ENCODE measurements at regions not wholly inside any gene's neighbourhood (a gene's known extent, or its start where the extent isn't known, plus 50 kb on each side); places are given as distances from the start of the nearest gene placed in this dataset.

- DNase-seq, result no peak
- no peak for TF ChIP-seq POLR2A (IDR thresholded peaks at IDR 0.05)
- no peak for TF ChIP-seq CTCF (IDR thresholded peaks at IDR 0.05)
- WGBS, 2 donors, result 59 to 68% methylated on average over 2 of the region's 2 CpGs
- H3K4me3 ChIP-seq, result no peak overlapping the region
- intact Hi-C loops (cut with DNase I; ENCODE audit: low total_unique reads), result no loop called here
- no peaks in the 10 kb centered on the region for H3K36me3 ChIP-seq (ENCODE audit: low read depth, missing control alignments)
- no peaks in the 10 kb centered on the region for H3K27me3 ChIP-seq
- no peaks in the 10 kb centered on the region for H3K9me3 ChIP-seq
- no peaks in the 10 kb centered on the region for H3K4me1 ChIP-seq
- H3K27ac ChIP-seq, result no peak overlapping the region
Measured at GRCh38 chr5:8954801-8955200, 591.1 kb downstream of the SEMA5A start.

GRCh38 chr5:8956659-8957058 lies 589.2 kb downstream of the SEMA5A start:
- Histone ChIP-seq H3K4me3 (no peak overlapping the region), H3K4me1 (no peaks in the 10 kb centered on the region), H3K27me3 (no peaks in the 10 kb centered on the region), H3K9me3 (no peaks in the 10 kb centered on the region), H3K36me3 (ENCODE audit: low read depth, missing control alignments) (no peaks in the 10 kb centered on the region), H3K27ac (no peak overlapping the region)
- intact Hi-C loops (cut with DNase I; ENCODE audit: low total_unique reads), result no loop called here
- DNase-seq, result no peak
- TF ChIP-seq POLR2A (IDR thresholded peaks at IDR 0.05), result no peak
- no peak for TF ChIP-seq CTCF (IDR thresholded peaks at IDR 0.05)
- WGBS, 2 donors, result 86 to 88% methylated on average over 2 of the region's 2 CpGs

- Histone ChIP-seq H3K4me3 (no peak overlapping the region), H3K9me3 (no peaks in the 10 kb centered on the region), H3K27me3 (no peaks in the 10 kb centered on the region), H3K27ac (no peak overlapping the region), H3K4me1 (no peaks in the 10 kb centered on the region), H3K36me3 (ENCODE audit: low read depth, missing control alignments) (no peaks in the 10 kb centered on the region)
- WGBS, 2 donors, result 61 to 65% methylated on average over 5 of the region's 5 CpGs
- DNase-seq, result no peak
- intact Hi-C loops (cut with DNase I; ENCODE audit: low total_unique reads), result no loop called here
- no peak for TF ChIP-seq CTCF (IDR thresholded peaks at IDR 0.05)
- TF ChIP-seq POLR2A (IDR thresholded peaks at IDR 0.05), result no peak
Measured at GRCh38 chr5:8958602-8959001, 587.3 kb downstream of the SEMA5A start.

GRCh38 chr5:8961219-8961618 lies 584.7 kb downstream of the SEMA5A start:
- Histone ChIP-seq H3K4me1 (no peaks in the 10 kb centered on the region), H3K36me3 (ENCODE audit: low read depth, missing control alignments) (no peaks in the 10 kb centered on the region), H3K4me3 (no peak overlapping the region), H3K27ac (no peak overlapping the region), H3K27me3 (no peaks in the 10 kb centered on the region), H3K9me3 (no peaks in the 10 kb centered on the region)
- WGBS, 2 donors, result 79 to 82% methylated on average over 3 of the region's 3 CpGs
- DNase-seq, result no peak
- intact Hi-C loops (cut with DNase I; ENCODE audit: low total_unique reads), result no loop called here
- no peak for TF ChIP-seq POLR2A (IDR thresholded peaks at IDR 0.05)
- no peak for TF ChIP-seq CTCF (IDR thresholded peaks at IDR 0.05)

GRCh38 chr5:8961956-8962355 lies 583.9 kb downstream of the SEMA5A start:
- Histone ChIP-seq H3K9me3 (no peaks in the 10 kb centered on the region), H3K27ac (no peak overlapping the region), H3K4me3 (no peak overlapping the region), H3K4me1 (no peaks in the 10 kb centered on the region), H3K27me3 (no peaks in the 10 kb centered on the region), H3K36me3 (ENCODE audit: low read depth, missing control alignments) (no peaks in the 10 kb centered on the region)
- TF ChIP-seq CTCF (IDR thresholded peaks at IDR 0.05) (no peak), POLR2A (IDR thresholded peaks at IDR 0.05) (no peak)
- intact Hi-C loops (cut with DNase I; ENCODE audit: low total_unique reads), result no loop called here
- no peak for DNase-seq
- 67 to 74% methylated on average over 4 of the region's 4 CpGs for WGBS, 2 donors
